ENCODE measurements at regions not wholly inside any gene's neighbourhood (a gene's known extent, or its start where the extent isn't known, plus 50 kb on each side); places are given as distances from the start of the nearest gene placed in this dataset.
"Not testable (repeated sequence)": the region's sequence is repeated elsewhere in the genome, so short reads cannot be mapped to it uniquely, and the experiment has no call there.

GRCh38 chrX:109172091-109172602 is 309.7 kb downstream of the GUCY2F start:
- no peaks in the 10 kb centered on the region for H3K36me3 ChIP-seq (ENCODE audit: low read depth, low read length)
- no peaks in the 10 kb centered on the region for H3F3A ChIP-seq (ENCODE audit: low read length, unreplicated experiment)
- no peaks in the 10 kb centered on the region for H3K9me2 ChIP-seq (replicated peaks; ENCODE audit: low read length)
- H3K4me2 ChIP-seq (ENCODE audit: low read length): no peak overlapping the region
- BruUV-seq (replicated peaks): no TSS peak
- TF ChIP-seq EZH2 (IDR thresholded peaks at IDR 0.05; ENCODE audit: low read length, unreplicated experiment): no peak
- TF ChIP-seq CTCF (conservative IDR thresholded peaks at IDR 0.05; ENCODE audit: low read depth, low read length): no peak
- no peaks in the 10 kb centered on the region for H3K79me2 ChIP-seq (ENCODE audit: low read length)
- H3K27ac ChIP-seq (ENCODE audit: low read length): no peak overlapping the region
- intact Hi-C loops (cut with micrococcal nuclease): no loop called here
- POLR2A ChIA-PET (ENCODE audit: unreplicated experiment): no interaction called here
- H3K9ac ChIP-seq (ENCODE audit: low read length): no peak overlapping the region
- H3K27me3 ChIP-seq (ENCODE audit: low read length): no peaks in the 10 kb centered on the region
- ATAC-seq (no peak), DNase-seq (no peak)
- H3K9me3 ChIP-seq (ENCODE audit: low read length): no peaks in the 10 kb centered on the region
- H3K4me3 ChIP-seq (ENCODE audit: low read length): no peak overlapping the region
- H2AFZ ChIP-seq (ENCODE audit: low read length): no peak overlapping the region
- no peaks in the 10 kb centered on the region for H3K4me1 ChIP-seq (ENCODE audit: insufficient read depth, low read length)
- CTCF ChIA-PET: no interaction called here
- H4K20me1 ChIP-seq (ENCODE audit: low read length): no peaks in the 10 kb centered on the region

GRCh38 chrX:109155161-109155560 is 326.7 kb downstream of the GUCY2F start:
- no peak for DNase-seq
- Histone ChIP-seq H3K4me1 (ENCODE audit: insufficient read depth, low read length) (no peaks in the 10 kb centered on the region), H3K4me2 (ENCODE audit: low read length) (no peak overlapping the region)

GRCh38 chrX:109144173-109144572 is 337.7 kb downstream of the GUCY2F start:
- BruUV-seq (replicated peaks); H3K36me3 ChIP-seq (ENCODE audit: low read depth, low read length); intact Hi-C loops (cut with micrococcal nuclease); H3K4me1 ChIP-seq (ENCODE audit: insufficient read depth, low read length); H3K9ac ChIP-seq (ENCODE audit: low read length); CTCF ChIA-PET; H2AFZ ChIP-seq (ENCODE audit: low read length); ATAC-seq; H3K9me3 ChIP-seq (ENCODE audit: low read length); H3K4me2 ChIP-seq (ENCODE audit: low read length); H3K27me3 ChIP-seq (ENCODE audit: low read length); H3K27ac ChIP-seq (ENCODE audit: low read length); H3F3A ChIP-seq (ENCODE audit: low read length, unreplicated experiment); H3K79me2 ChIP-seq (ENCODE audit: low read length); H4K20me1 ChIP-seq (ENCODE audit: low read length); DNase-seq; POLR2A ChIA-PET (ENCODE audit: unreplicated experiment); H3K9me2 ChIP-seq (replicated peaks; ENCODE audit: low read length); H3K4me3 ChIP-seq (ENCODE audit: low read length): not testable (repeated sequence)

More at GRCh38 chrX:109155161-109155560, 326.7 kb downstream of the GUCY2F start:
- H3K79me2 ChIP-seq (ENCODE audit: low read length): no peaks in the 10 kb centered on the region
- H3K27me3 ChIP-seq (ENCODE audit: low read length): no peaks in the 10 kb centered on the region
- no peak overlapping the region for H2AFZ ChIP-seq (ENCODE audit: low read length)
- H3K9me3 ChIP-seq (ENCODE audit: low read length): 0 out of 2 replicates have a peak, but pooled peaks cover 3% of the 10 kb centered on the region
- no peak overlapping the region for H3K9ac ChIP-seq (ENCODE audit: low read length)
- no peaks in the 10 kb centered on the region for H3F3A ChIP-seq (ENCODE audit: low read length, unreplicated experiment)
- intact Hi-C loops (cut with micrococcal nuclease): no loop called here
- BruUV-seq (replicated peaks): no TSS peak
- no peaks in the 10 kb centered on the region for H4K20me1 ChIP-seq (ENCODE audit: low read length)
- CTCF ChIA-PET: no interaction called here
- H3K27ac ChIP-seq (ENCODE audit: low read length): no peak overlapping the region
- ATAC-seq: no peak
- H3K4me3 ChIP-seq (ENCODE audit: low read length): no peak overlapping the region
- no peaks in the 10 kb centered on the region for H3K9me2 ChIP-seq (replicated peaks; ENCODE audit: low read length)
- POLR2A ChIA-PET (ENCODE audit: unreplicated experiment): no interaction called here
- no peaks in the 10 kb centered on the region for H3K36me3 ChIP-seq (ENCODE audit: low read depth, low read length)
- TF ChIP-seq EZH2phosphoT487 (IDR thresholded peaks at IDR 0.05; ENCODE audit: borderline replicate concordance, low read length): no peak
- TF ChIP-seq CTCF (conservative IDR thresholded peaks at IDR 0.05; ENCODE audit: low read depth, low read length): no peak
- no peak for TF ChIP-seq EZH2 (IDR thresholded peaks at IDR 0.05; ENCODE audit: low read length, unreplicated experiment)
